ENCODE measurements at regions not wholly inside any gene's neighbourhood (a gene's known extent, or its start where the extent isn't known, plus 50 kb on each side); places are given as distances from the start of the nearest gene placed in this dataset.

DNA sequence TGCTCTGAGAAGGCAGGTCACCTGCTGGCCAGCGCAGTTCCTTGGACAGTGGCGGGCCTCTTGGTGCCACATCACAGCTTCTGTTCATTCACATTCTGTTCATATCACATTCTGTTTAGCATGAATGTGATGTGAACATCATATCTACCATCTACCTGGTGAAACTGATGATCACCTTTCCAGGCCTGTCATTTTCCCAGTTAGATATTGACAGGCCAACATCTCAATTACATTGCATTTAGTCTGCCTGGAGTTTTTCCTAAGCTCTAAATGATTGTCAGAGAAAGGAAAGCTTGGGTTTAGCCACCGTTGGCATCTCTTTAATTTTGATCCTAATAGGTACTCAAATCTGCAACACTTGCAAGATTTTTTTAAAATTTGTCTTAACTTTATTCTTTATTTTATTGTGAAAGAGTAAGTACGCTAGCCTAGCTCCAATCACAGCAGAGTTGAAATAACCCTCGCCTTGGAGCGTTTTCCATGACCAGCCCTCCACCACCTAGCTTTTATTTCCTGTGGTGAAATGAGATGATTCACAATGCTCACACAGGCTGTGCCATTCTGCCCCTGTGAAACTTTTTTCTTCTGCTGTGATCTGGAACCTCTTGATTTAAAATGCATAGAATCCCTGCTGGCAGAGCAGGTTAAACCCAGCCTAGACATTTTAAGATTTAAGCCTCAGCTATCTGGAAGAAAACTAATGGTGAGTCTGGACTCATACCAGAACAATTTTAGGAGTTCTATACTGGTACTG is 225.0 kb downstream of the ESM1 start:
- intact Hi-C loops (cut with micrococcal nuclease; ENCODE audit: unreplicated experiment): no loop called here
- BruUV-seq (replicated peaks): no TSS peak
- H3K27ac Mint-ChIP-seq (ENCODE audit: unreplicated experiment): no peak overlapping the region
- CTCF ChIA-PET: interaction anchor here (0.8 kb wide), 1 partner anchor 15 kb away, joined by 3 read pairs; no protein-coding TSS in a partner anchor
- H3K27me3 Mint-ChIP-seq (ENCODE audit: unreplicated experiment): no peaks in the 10 kb centered on the region
- H3K9me3 Mint-ChIP-seq (ENCODE audit: low read depth, unreplicated experiment): no peaks in the 10 kb centered on the region
- no peak for DNase-seq
- no peaks in the 10 kb centered on the region for H3K4me1 Mint-ChIP-seq (ENCODE audit: low read depth, unreplicated experiment)
- no peaks in the 10 kb centered on the region for H3K36me3 Mint-ChIP-seq (ENCODE audit: insufficient read depth, unreplicated experiment)
- TF ChIP-seq, protein P1, sequence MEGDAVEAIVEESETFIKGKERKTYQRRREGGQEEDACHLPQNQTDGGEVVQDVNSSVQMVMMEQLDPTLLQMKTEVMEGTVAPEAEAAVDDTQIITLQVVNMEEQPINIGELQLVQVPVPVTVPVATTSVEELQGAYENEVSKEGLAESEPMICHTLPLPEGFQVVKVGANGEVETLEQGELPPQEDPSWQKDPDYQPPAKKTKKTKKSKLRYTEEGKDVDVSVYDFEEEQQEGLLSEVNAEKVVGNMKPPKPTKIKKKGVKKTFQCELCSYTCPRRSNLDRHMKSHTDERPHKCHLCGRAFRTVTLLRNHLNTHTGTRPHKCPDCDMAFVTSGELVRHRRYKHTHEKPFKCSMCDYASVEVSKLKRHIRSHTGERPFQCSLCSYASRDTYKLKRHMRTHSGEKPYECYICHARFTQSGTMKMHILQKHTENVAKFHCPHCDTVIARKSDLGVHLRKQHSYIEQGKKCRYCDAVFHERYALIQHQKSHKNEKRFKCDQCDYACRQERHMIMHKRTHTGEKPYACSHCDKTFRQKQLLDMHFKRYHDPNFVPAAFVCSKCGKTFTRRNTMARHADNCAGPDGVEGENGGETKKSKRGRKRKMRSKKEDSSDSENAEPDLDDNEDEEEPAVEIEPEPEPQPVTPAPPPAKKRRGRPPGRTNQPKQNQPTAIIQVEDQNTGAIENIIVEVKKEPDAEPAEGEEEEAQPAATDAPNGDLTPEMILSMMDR (IDR thresholded peaks at IDR 0.05; ENCODE audit: unreplicated experiment): no peak
- no peak overlapping the region for H3K4me3 Mint-ChIP-seq (ENCODE audit: low read depth, unreplicated experiment)

DNA sequence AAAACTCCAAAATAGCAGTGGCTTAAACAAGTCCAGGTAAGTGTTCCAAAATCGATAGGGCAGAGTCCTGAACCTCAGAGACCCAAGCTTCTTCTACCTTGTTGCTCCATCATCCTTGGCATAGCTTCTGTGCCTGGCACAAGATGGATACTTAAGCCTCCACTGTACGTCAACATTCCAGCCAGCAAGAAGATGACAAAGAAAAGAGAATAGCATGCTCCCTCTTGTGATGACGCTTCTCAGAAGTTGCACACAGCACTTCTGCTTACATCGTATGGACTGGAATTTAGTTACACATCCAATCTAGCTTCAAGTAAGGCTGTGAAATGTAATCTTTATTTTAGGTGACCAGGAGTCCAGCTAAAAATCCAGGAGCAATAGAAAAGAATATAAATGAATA is 227.4 kb downstream of the ESM1 start:
- TF ChIP-seq, protein P1 (IDR thresholded peaks at IDR 0.05; ENCODE audit: unreplicated experiment): no peak
- no TSS peak for BruUV-seq (replicated peaks)
- Mint-ChIP-seq H3K4me3 (ENCODE audit: low read depth, unreplicated experiment) (no peak overlapping the region), H3K27ac (ENCODE audit: unreplicated experiment) (no peak overlapping the region), H3K9me3 (ENCODE audit: low read depth, unreplicated experiment) (no peaks in the 10 kb centered on the region), H3K27me3 (ENCODE audit: unreplicated experiment) (no peaks in the 10 kb centered on the region), H3K36me3 (ENCODE audit: insufficient read depth, unreplicated experiment) (no peaks in the 10 kb centered on the region), H3K4me1 (ENCODE audit: low read depth, unreplicated experiment) (no peaks in the 10 kb centered on the region)
- CTCF ChIA-PET: interaction anchor here (0.6 kb wide), 1 partner anchor 285 kb away, joined by 5 read pairs; no protein-coding TSS in a partner anchor
- intact Hi-C loops (cut with micrococcal nuclease; ENCODE audit: unreplicated experiment): no loop called here
- no peak for DNase-seq

DNA sequence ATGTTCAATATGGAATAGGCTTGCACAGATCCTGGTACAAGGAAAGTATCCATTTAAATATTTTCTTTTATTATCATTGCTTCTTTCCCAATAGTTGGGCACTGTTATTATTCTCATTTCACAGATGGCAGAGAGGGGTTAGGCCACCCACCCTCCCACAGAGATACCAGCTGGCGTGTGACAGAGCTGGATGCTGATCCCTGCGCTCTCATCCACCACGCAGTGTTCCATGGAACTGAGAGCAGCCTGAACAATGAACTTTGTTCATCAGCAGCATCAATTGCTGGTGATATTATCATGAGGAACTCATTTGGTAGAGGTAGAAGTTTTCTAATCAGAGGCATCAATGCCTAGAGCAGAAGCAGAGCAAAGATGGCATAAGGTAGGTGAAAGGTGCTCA is 227.9 kb downstream of the ESM1 start:
- H3K4me1 Mint-ChIP-seq (ENCODE audit: low read depth, unreplicated experiment): no peaks in the 10 kb centered on the region
- no peaks in the 10 kb centered on the region for H3K27me3 Mint-ChIP-seq (ENCODE audit: unreplicated experiment)
- no peak overlapping the region for H3K4me3 Mint-ChIP-seq (ENCODE audit: low read depth, unreplicated experiment)
- CTCF ChIA-PET: no interaction called here
- no peak for DNase-seq
- BruUV-seq (replicated peaks): no TSS peak
- no peak overlapping the region for H3K27ac Mint-ChIP-seq (ENCODE audit: unreplicated experiment)
- intact Hi-C loops (cut with micrococcal nuclease; ENCODE audit: unreplicated experiment): no loop called here
- H3K9me3 Mint-ChIP-seq (ENCODE audit: low read depth, unreplicated experiment): no peaks in the 10 kb centered on the region
- H3K36me3 Mint-ChIP-seq (ENCODE audit: insufficient read depth, unreplicated experiment): no peaks in the 10 kb centered on the region
- TF ChIP-seq, protein P1 (IDR thresholded peaks at IDR 0.05; ENCODE audit: unreplicated experiment): no peak

DNA sequence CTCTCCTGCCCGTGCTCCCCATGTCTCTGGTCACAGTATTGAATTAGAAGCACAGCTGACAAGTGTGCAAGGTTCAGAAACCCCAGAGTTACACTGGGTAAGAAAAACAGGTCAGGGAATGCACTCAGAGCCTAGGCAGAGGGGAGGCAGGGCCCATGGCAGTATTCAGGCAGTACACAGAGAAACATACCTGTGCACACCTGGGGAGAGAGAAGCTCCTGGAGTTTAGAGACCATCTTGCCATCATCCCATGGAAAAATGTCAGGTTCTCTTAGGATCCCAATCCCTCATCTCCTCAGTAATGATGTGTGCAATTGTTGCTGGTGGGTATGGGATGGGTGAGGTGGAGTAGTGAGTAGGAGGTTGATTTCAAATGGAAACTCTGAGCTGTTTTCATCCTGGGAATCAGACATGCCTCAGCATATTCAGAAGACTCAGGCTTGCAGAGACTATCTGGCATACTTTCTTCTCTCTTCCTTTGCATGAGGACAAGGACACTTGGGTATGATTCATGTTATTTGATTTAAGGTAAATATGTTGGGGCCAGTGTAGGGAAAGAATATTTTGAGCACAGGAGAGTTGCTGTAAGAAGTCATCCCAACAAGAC is 228.5 kb downstream of the ESM1 start:
- Mint-ChIP-seq H3K27me3 (ENCODE audit: unreplicated experiment) (no peaks in the 10 kb centered on the region), H3K36me3 (ENCODE audit: insufficient read depth, unreplicated experiment) (no peaks in the 10 kb centered on the region), H3K4me3 (ENCODE audit: low read depth, unreplicated experiment) (no peak overlapping the region), H3K27ac (ENCODE audit: unreplicated experiment) (no peak overlapping the region), H3K9me3 (ENCODE audit: low read depth, unreplicated experiment) (no peaks in the 10 kb centered on the region), H3K4me1 (ENCODE audit: low read depth, unreplicated experiment) (no peaks in the 10 kb centered on the region)
- intact Hi-C loops (cut with micrococcal nuclease; ENCODE audit: unreplicated experiment): no loop called here
- DNase-seq: no peak
- CTCF ChIA-PET: no interaction called here
- BruUV-seq (replicated peaks): no TSS peak
- TF ChIP-seq, protein P1 (IDR thresholded peaks at IDR 0.05; ENCODE audit: unreplicated experiment): no peak
